SK-N-MC (cell line): ENCODE measurements at regions not wholly inside any gene's neighbourhood (a gene's known extent, or its start where the extent isn't known, plus 50 kb on each side); places are given as distances from the start of the nearest gene placed in this dataset.

Experiments
- EZH2 ChIP-seq: fragments of 200-600 bp; sonication (generic); IDR thresholded peaks from one replicate; pipeline ENCODE4 v1.6.1; 2017; ENCODE audit warnings: antibody characterized with exemption
- FOXP2 ChIP-seq: optimal IDR thresholded peaks from 2 replicates; pipeline ENCODE3; 2011; ENCODE audit warnings: mild to moderate bottlenecking, moderate library complexity; ENCODE audit not compliant: insufficient read depth; ENCODE audit errors: extremely low read length, control extremely low read depth
- POLR2AphosphoS5 ChIP-seq: IDR thresholded peaks from 2 replicates; pipeline ENCODE4 v1.6.1; 2012; ENCODE audit warnings: mild to moderate bottlenecking, low read depth, low read length, borderline replicate concordance

- TF ChIP-seq EZH2, result no peak
- no peak for TF ChIP-seq POLR2AphosphoS5
- peak; percentile 65 for TF ChIP-seq FOXP2
Measured at GRCh38 chr6:27553123-27553904, 80.4 kb upstream of the ZNF184 start.
